NCI-H1105 treated with DMSO at 0.1 percent for 48 hours (cell line): ENCODE measurements at regions not wholly inside any gene's neighbourhood (a gene's known extent, or its start where the extent isn't known, plus 50 kb on each side); places are given as distances from the start of the nearest gene placed in this dataset.
"Not testable (repeated sequence)": the region's sequence is repeated elsewhere in the genome, so short reads cannot be mapped to it uniquely, and the experiment has no call there.

Source experiments
- DNase-seq: peaks from one replicate; lab custom pipeline; 2025; lab: John Stamatoyannopoulos, UW

GRCh38 chr4:187357045-187357643 lies 633.5 kb upstream of the FAT1 start:
- DNase-seq = peak; percentile 44

GRCh38 chr4:187357821-187358220 lies 634.2 kb upstream of the FAT1 start:
- peak; percentile 34 for DNase-seq

GRCh38 chr4:187362937-187363857 lies 632.4 kb upstream of the ZFP42 start:
- no peak for DNase-seq

- DNase-seq = no peak
These were observed 631.2 kb upstream of the ZFP42 start for GRCh38 chr4:187364401-187364800.

DNA sequence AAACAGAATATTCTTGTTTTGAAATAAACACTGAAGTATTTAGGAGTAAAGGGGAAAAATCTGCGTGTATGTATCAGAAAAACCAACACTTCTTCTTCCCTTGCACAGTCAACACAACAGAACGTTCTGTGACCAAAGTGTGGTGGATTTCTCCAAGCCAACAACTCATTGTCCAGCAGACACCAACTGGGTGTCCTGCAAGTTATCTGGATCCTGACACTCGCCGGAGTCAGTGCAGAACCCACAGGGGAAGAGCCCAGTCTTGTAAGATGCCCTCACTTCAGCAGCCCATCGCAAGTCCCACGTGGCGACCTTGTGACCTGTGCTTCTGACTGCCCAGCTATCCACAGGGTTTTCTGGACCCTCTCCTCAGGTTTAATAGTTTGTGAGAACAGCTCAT lies 630.7 kb upstream of the ZFP42 start:
- no peak for DNase-seq

- no peak for DNase-seq
These were observed 629.0 kb upstream of the ZFP42 start for GRCh38 chr4:187366530-187366929.

DNA sequence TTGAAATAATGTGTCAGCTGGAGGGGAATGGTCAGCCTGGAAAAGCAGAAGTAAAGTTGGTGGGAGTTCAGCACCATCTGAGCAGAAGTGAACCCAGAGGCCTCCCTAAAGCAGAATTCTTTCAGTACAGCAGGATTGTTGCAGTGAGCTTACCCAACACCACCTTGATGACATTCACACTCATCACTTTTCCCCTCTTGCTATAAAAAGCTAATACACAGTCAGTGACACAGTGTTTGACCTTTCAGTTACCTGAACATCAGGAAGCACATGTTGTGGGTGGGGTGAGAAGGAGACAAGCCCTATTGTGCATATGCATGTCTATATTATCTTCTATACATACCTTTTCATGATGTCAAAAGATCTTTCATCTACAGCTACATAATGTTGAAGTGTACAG lies 624.7 kb upstream of the ZFP42 start:
- no peak for DNase-seq

DNA sequence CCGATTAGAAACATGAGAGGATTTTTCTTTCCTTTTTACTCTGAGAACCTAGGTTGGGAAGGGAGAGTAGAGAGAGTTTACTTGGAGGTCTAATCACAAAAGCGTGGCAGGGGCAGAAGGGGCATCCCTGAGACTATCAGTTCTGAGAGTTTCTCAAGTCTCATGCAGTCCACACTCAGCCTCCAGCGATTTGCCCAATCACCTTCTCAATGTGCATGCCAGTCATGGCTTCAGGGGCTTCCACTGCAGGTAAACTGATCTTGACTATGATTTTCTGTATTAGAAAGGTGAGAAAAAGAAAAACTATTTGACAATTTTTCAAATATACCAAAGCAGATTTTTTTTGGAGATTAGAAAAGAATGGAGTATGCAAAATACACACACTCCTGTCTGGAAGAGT lies 617.1 kb upstream of the ZFP42 start:
- DNase-seq = no peak

GRCh38 chr4:187380181-187380581 lies 615.4 kb upstream of the ZFP42 start:
- DNase-seq = no peak

DNA sequence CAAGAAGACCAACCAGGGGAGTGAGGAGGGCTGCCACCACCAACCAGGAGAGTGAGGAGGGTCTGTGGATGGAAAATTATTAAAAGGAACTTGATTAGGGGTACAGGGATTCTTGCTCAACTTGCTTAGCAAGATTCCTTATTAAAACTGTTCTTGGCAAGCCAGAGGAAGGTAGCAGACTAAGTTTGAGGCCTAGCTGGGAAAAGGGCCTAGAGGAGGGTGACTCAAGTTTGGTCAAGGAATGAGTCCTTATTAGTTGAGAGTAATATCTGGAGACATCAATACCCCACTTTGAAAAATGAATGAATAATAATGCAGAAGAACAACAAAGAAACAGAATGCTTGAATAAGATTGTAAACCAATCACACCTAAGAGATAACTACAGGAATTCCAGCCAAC lies 612.4 kb upstream of the ZFP42 start:
- DNase-seq = no peak

GRCh38 chr4:187387739-187388138 lies 607.8 kb upstream of the ZFP42 start:
- DNase-seq = no peak

- no peak for DNase-seq
These were observed 606.2 kb upstream of the ZFP42 start for GRCh38 chr4:187389420-187389819.

DNA sequence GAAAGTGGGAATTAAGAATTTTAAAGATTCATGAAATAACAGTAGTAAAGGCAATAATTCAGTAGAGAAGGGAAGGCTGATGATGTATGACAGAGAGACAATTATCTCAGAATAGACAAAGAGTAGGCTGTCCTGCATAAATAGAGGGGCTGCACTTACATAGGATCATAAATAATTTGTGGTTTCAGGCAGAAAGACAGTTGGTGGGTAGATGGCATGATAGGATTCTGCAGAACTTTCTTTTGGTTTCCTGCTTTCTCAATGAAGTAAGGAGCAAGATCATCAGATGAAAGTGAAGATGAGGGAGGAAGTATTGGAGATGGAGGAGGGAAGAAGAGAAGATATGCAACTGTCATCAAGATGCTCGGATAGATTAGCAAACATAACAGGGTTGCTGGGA lies 604.9 kb upstream of the ZFP42 start:
- DNase-seq = no peak

- DNase-seq = no peak
These were observed 601.8 kb upstream of the ZFP42 start for GRCh38 chr4:187393531-187394344.

GRCh38 chr4:187396106-187396505 lies 599.5 kb upstream of the ZFP42 start:
- DNase-seq = no peak

DNA sequence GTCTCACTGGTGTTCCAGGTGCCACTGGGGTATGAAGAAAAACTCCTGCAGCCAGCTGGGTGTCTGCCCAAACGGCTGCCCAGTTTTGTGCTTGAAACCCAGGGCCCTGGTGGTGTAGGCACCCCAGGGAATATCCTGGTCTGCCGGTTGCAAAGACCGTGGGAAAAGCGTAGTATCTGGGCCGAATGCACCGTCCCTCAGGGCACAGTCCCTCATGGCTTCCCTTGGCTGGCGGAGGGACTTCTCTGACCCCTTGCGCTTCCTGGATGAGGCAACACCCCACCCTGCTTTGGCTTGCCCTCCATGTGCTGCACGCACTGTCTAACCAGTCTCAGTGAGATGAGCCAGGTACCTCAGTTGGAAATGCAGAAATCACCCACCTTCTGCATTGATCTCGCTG lies 587.1 kb upstream of the ZFP42 start:
- not testable (repeated sequence) for DNase-seq

GRCh38 chr4:187413564-187414358 lies 581.8 kb upstream of the ZFP42 start:
- DNase-seq = no peak

GRCh38 chr4:187414716-187415115 lies 580.9 kb upstream of the ZFP42 start:
- DNase-seq = no peak

DNA sequence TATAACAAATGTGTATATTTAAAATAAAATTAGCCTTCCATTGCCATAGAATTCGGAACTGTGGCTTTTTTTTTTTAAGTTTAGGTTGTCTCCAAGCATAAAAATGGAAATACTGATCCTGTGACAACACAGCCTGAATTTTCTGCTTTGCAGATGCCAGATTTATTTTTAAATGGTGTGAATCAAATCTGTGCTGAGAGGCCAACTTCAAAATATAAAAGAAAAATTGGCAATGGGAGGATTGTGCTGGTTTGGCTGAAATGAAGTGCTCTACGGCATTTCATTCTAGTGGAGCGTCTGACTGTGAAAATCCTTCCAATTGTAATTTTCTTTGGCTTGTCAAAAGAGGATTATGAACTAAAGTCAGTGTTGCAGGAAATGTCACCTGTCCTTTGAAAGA lies 580.3 kb upstream of the ZFP42 start:
- DNase-seq = peak; percentile 9

DNA sequence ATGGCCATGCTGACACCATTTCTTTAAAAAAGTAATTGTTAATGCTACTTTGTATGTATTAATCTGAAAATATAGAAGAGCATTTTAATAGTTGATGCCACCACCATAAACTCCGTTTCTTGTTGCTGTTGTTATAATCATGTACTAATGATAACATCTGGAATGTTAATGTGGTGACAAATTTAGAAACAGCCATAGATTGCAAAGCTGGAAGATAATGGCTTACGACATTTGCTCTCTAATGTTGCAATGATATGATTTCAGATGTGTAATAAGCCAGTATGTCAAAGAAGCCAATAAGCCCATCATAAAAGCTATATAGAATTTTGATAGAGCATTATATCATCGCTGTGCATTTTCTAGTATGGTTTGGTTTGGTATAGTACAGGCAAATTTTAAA lies 579.4 kb upstream of the ZFP42 start:
- no peak for DNase-seq

GRCh38 chr4:187417721-187418120 lies 577.9 kb upstream of the ZFP42 start:
- peak; percentile 74 for DNase-seq

GRCh38 chr4:187422655-187423054 lies 572.9 kb upstream of the ZFP42 start:
- no peak for DNase-seq
